GM19397 (cell line): ENCODE measurements at regions not wholly inside any gene's neighbourhood (a gene's known extent, or its start where the extent isn't known, plus 50 kb on each side); places are given as distances from the start of the nearest gene placed in this dataset.
A peak's percentile ranks its signal among the peaks of the same experiment; 100 is the strongest.

ENCODE experiments used
- ATAC-seq: cut with Tn5 transposase; IDR thresholded peaks from one replicate; pipeline ENCODE4 v1.9.1; 2021; ENCODE audit warnings: mild to moderate bottlenecking, moderate library complexity; ENCODE audit not compliant: unreplicated experiment

DNA sequence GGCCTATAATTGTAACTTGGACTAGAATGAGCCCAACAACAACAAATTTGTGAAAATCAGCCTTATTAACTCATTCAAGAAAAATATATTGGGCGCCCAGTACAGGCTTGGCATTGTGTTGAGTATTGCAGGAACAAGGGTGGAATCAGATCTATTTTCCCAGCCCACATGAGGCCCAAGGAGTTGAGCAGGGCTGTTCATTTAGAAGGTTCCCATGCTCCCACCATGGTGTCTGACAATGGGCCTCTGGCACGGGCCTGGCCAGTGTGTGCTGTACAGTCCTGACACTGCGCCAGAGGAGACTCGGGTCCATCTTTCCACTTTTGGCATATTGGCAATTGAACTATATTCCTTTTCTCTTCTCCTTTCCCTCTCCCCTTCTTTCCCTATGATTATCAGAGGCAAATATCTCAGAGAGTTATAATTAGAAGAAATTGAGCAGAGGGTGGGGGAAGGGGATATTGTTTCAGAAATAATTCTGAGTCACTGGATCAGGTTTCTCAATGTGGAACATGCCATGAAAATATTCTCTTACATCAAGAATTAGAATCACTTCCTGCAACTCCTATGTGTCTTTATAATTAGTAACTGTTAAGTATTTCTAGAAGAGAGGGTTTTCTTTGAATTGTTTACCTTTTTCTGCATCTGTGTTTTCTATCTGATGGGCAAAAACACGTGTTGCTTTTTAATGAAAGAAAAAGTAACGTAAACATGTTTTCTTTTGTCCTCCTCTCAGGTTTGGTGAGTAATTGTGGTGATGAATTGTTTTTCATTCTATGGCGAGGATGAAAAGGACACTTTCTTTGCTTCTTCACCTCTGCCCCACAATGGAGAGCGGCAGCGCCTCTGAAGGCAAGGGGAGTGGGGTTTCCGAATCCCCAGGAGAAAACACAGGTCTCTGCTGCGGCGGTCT is 209.4 kb downstream of the FOXA2 start:
- no peak for ATAC-seq

GRCh38 chr20:22374066-22374465 is 210.3 kb downstream of the FOXA2 start:
- no peak for ATAC-seq

- ATAC-seq, result no peak
Observed at GRCh38 chr20:22373164-22373895, 211.0 kb downstream of the FOXA2 start.

DNA sequence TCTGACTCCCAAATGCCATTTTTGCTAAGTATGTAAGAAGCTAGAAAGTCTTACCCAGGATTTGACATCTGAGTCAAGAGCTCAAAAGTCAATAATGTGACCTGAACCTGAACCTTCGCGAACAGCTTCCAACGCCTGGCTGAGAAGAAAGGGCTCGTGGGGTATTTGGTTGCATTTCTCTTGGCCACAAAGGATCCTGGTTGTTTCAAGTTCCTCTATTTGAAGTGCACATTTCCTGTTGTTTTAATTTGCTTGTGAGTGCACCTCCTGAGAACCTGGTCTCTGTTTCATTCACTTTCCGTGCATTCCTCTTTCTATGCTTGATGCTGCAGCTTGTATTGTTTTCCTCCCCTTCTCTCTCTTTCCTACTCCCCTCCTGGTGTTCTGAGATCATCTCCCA is 212.5 kb downstream of the FOXA2 start:
- peak; percentile 88 for ATAC-seq

- no peak for ATAC-seq
Observed at GRCh38 chr20:22370137-22370536, 214.2 kb downstream of the FOXA2 start.

DNA sequence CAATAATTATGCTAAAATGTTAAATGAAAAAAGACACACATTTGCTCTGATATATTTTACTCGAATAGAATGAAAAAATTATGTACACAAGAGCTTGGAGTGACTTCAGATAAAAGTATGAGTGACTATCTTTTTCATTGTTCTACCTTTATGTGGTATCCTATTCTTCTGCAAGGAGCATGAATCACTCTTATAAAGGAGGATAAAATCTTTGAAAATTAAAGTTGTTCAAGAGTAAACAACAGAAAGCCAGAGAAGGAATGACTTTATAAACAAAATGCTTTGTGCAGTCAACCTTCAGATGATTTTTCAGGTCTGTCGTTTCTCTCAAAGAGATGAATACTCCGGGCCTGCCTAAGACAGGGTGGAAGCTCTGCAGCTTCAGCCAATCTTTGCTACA is 215.3 kb downstream of the FOXA2 start:
- ATAC-seq, result no peak

- no peak for ATAC-seq
Observed at GRCh38 chr20:22368235-22368634, 216.1 kb downstream of the FOXA2 start.

GRCh38 chr20:22366631-22367030 is 217.7 kb downstream of the FOXA2 start:
- ATAC-seq, result no peak

GRCh38 chr20:22354647-22355046 is 229.7 kb downstream of the FOXA2 start:
- no peak for ATAC-seq

DNA sequence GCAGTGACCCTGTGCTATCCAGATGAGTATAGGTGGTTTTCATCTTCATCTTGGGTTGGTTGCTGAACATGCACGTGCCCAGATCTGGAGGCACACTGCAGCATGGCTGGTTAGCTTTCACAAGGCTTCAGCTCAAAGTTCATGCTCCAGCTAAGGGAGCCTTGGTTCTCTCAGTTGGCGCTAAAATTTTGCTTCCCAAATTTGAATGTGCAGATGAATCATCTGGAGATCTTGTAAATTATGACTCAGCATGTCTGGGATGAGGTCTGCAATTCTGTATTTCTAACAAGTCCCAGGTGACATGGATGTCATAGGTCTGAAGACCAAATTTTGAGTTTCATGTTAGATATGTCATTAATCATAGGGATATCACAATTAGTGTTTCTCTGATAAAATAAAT is 230.8 kb downstream of the FOXA2 start:
- ATAC-seq, result no peak

DNA sequence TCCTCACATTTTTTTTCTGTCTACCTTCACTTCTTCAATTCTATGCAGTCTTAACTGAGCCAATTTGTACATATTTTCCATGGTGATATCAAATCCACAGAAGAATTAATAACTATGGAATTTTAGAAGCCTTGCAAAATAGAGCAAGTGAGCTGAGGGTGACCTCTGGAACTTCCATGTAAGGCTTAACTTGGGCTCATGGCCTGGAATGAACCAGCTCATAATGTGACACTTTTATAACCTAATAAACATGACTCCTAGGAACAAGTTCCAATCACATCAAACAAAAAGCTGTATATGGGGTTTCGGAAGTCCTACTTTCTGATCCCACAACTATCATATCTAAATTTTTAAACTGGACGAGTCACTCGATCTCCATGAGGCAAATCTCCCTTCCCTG is 232.4 kb downstream of the FOXA2 start:
- no peak for ATAC-seq

DNA sequence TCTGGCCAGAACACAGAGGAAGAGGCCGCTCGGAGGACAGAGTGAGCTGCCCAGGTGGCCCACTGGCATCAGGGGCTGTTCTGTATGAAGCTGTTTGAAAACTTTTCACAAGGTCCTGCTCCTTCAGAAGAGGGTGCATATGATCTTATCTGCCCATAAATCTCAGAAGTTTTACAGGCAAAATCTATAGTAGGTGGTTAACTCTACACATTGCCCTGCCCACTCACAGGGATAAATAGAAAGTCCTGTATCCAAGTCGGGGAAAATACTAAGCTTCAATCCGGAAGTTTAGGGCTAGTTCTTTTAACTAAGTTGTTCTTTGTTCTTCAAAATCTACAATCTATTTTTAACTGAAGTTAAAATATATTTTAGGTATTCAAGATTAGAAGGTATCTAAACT is 233.7 kb downstream of the FOXA2 start:
- ATAC-seq, result no peak

- no peak for ATAC-seq
Observed at GRCh38 chr20:22348010-22348409, 236.4 kb downstream of the FOXA2 start.

GRCh38 chr20:22346716-22347115 is 237.7 kb downstream of the FOXA2 start:
- ATAC-seq, result no peak

- ATAC-seq, result no peak
Observed at GRCh38 chr20:22343612-22344011, 240.8 kb downstream of the FOXA2 start.

GRCh38 chr20:22342410-22342809 is 242.0 kb downstream of the FOXA2 start:
- no peak for ATAC-seq

DNA sequence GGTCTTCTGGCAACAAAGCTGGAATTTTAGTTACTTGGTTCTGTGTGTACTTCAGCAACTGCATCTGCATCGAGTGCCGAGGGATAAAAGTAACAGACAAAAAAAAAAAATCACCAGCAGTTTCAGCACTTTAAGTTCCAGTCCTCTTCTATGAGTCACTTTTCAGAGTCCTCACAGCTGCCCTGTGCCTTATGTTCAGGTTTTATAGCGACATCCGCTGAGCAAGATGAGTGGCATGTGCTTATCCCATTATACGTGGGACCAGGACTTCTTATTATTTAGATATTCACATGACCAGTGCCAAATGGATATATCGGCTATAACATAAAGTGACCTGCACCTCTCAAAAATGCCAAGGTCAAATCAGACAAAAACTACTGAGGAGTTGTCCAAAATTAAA is 242.9 kb downstream of the FOXA2 start:
- no peak for ATAC-seq

GRCh38 chr20:22339946-22340345 is 244.4 kb downstream of the FOXA2 start:
- no peak for ATAC-seq

GRCh38 chr20:22339091-22339881 is 245.1 kb downstream of the FOXA2 start:
- peak; percentile 46 for ATAC-seq

- ATAC-seq, result no peak
Observed at GRCh38 chr20:22338140-22338708, 246.1 kb downstream of the FOXA2 start.

DNA sequence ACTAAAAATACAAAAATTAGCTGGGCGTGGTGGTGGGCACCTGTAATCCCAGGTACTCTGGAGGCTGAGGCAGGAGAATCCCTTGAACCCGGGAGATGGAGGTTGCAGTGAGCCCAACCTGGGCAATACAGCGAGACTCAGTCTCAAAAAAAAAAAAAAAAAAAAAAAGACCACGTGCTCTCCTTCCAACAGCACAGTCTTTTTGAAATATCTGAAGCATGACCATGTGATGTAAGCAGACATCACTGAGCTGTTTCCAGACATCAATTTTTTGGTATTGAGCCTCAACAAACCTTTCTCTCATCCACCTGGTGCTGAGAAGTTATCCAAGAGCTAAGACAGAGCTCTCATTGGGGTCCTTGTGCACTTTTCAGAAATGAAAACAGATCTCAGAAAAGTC is 249.2 kb downstream of the FOXA2 start:
- no peak for ATAC-seq
